Kidney (tissue), 13 donors: ENCODE measurements at regions not wholly inside any gene's neighbourhood (a gene's known extent, or its start where the extent isn't known, plus 50 kb on each side); places are given as distances from the start of the nearest gene placed in this dataset.

Experiments
- DNase-seq, 5 donors: peaks; one replicate each; pipeline ENCODE4 v3.0.0-alpha.2; 2013 to 2020
- FAIRE-seq: peaks from 2 replicates; lab custom pipeline; 2012; peaks lifted over from hg19 to GRCh38; lab: Jason Lieb, UNC
- H3K27ac ChIP-seq, 2 donors: one replicate each; pipeline ENCODE4 v1.7.0; 2013; ENCODE audit warnings: low read depth in 2 of 2, low read length in 2 of 2, inconsistent platforms in 1 of 2
- H3K27me3 ChIP-seq: one replicate; pipeline ENCODE4 v1.7.1; 2013; ENCODE audit warnings: low read length, inconsistent platforms; ENCODE audit not compliant: control insufficient read depth, insufficient read depth
- H3K36me3 ChIP-seq, 3 donors: one replicate each; pipeline versions ENCODE4 v1.7.0 to v1.7.1; 2013; ENCODE audit warnings: low read length in 3 of 3, control low read depth in 1 of 3, inconsistent platforms in 1 of 3; ENCODE audit not compliant: insufficient read depth in 3 of 3, control insufficient read depth in 2 of 3
- H3K4me1 ChIP-seq, 3 donors: one replicate each; pipeline versions ENCODE4 v1.7.0 to v1.7.1; 2013; ENCODE audit warnings: low read length in 3 of 3, inconsistent platforms in 1 of 3, low read depth in 1 of 3; ENCODE audit not compliant: control insufficient read depth in 2 of 3, insufficient read depth in 2 of 3
- H3K4me3 ChIP-seq, 3 donors: one replicate each; pipeline versions ENCODE4 v1.7.0 to v1.8.1; 2013; ENCODE audit warnings: low read length in 3 of 3, control low read depth in 1 of 3, inconsistent platforms in 1 of 3
- H3K9ac ChIP-seq, 3 donors: one replicate each; pipeline versions ENCODE4 v1.7.0 to v1.7.1; 2013; ENCODE audit warnings: low read length in 3 of 3, control low read depth in 1 of 3, inconsistent platforms in 1 of 3
- H3K9me3 ChIP-seq, 3 donors: one replicate each; pipeline versions ENCODE4 v1.7.0 to v1.7.1; 2013; ENCODE audit warnings: low read length in 3 of 3, control low read depth in 1 of 3, inconsistent platforms in 1 of 3; ENCODE audit not compliant: control insufficient read depth in 2 of 3, insufficient read depth in 1 of 3
- CTCF ChIP-seq: IDR thresholded peaks from 3 replicates; pipeline ENCODE4 v1.5.1; 2012; ENCODE audit warnings: mild to moderate bottlenecking, moderate library complexity, borderline replicate concordance; ENCODE audit not compliant: insufficient read depth; ENCODE audit errors: extremely low read depth
- intact Hi-C: fragments of 100-400 bp; cut with DNase I; formaldehyde crosslinking; loops from one replicate; pipeline ENCODE4 v1.11.1; 2022
- donor health status: control.
- donor health status: control.
- donor health status: control.
- donor health status: control.
- donor health status: control.
- donor health status: DM: yes; HTN: yes; CAD: no.
- donor health status: Normal renal cell carcinoma (clear cell type).

GRCh38 chr6:88474720-88475119 lies 308.6 kb upstream of the CNR1 start:
- no peak for DNase-seq
- FAIRE-seq, result no peak
- H3K27ac ChIP-seq, result no peak overlapping the region
- H3K27me3 ChIP-seq, result no peaks in the 10 kb centered on the region
- no peak overlapping the region for H3K4me3 ChIP-seq
- no peaks in the 10 kb centered on the region for H3K36me3 ChIP-seq
- no peaks in the 10 kb centered on the region for H3K4me1 ChIP-seq
- H3K9me3 ChIP-seq, result no peaks in the 10 kb centered on the region
- intact Hi-C loops, result no loop called here
- no peak for TF ChIP-seq CTCF
- no peak overlapping the region for H3K9ac ChIP-seq

GRCh38 chr6:88473589-88473988 lies 307.4 kb upstream of the CNR1 start:
- Histone ChIP-seq H3K36me3 (no peaks in the 10 kb centered on the region), H3K9ac (no peak overlapping the region), H3K4me3 (no peak overlapping the region), H3K9me3 (no peaks in the 10 kb centered on the region), H3K27ac (no peak overlapping the region), H3K27me3 (no peaks in the 10 kb centered on the region), H3K4me1 (no peaks in the 10 kb centered on the region)
- TF ChIP-seq CTCF, result no peak
- FAIRE-seq (no peak), DNase-seq (no peak)
- intact Hi-C loops, result no loop called here

GRCh38 chr6:88472851-88473525 lies 306.8 kb upstream of the CNR1 start:
- Histone ChIP-seq H3K27ac (no peak overlapping the region), H3K4me1 (no peaks in the 10 kb centered on the region), H3K4me3 (no peak overlapping the region), H3K27me3 (no peaks in the 10 kb centered on the region), H3K9ac (no peak overlapping the region), H3K36me3 (no peaks in the 10 kb centered on the region), H3K9me3 (no peaks in the 10 kb centered on the region)
- no peak for DNase-seq
- FAIRE-seq, result no peak
- no peak for TF ChIP-seq CTCF
- intact Hi-C loops, result no loop called here

GRCh38 chr6:88459643-88460042 lies 293.5 kb upstream of the CNR1 start:
- Histone ChIP-seq H3K27ac (no peak overlapping the region), H3K4me1 (no peaks in the 10 kb centered on the region), H3K9ac (no peak overlapping the region), H3K9me3 (peaks cover 0 to 4% (median 0%) of the 10 kb centered on the region in 3 donors), H3K4me3 (no peak overlapping the region), H3K36me3 (no peaks in the 10 kb centered on the region), H3K27me3 (no peaks in the 10 kb centered on the region)
- intact Hi-C loops, result no loop called here
- no peak for TF ChIP-seq CTCF
- no peak for DNase-seq
- FAIRE-seq, result no peak
